Vagina (tissue), 2 donors: ENCODE measurements at regions not wholly inside any gene's neighbourhood (a gene's known extent, or its start where the extent isn't known, plus 50 kb on each side); places are given as distances from the start of the nearest gene placed in this dataset.

Experiments
- CTCF ChIP-seq, 3 experiments: fragments of 450-650 bp in 2 of 3; fragments of 200-600 bp in 1 of 3; sonication (generic) in 1 of 3; IDR thresholded peaks; one replicate each; pipeline ENCODE4 v1.5.1; 2017 to 2019; ENCODE audit warnings: antibody characterized with exemption in 3 of 3, mild to moderate bottlenecking in 2 of 3, moderate library complexity in 2 of 3
- POLR2A ChIP-seq, 2 donors: fragments of 450-650 bp; IDR thresholded peaks; one replicate each; pipeline ENCODE4 v1.6.1; 2017; ENCODE audit warnings: antibody characterized with exemption in 2 of 2, mild to moderate bottlenecking in 2 of 2, moderate library complexity in 2 of 2

DNA sequence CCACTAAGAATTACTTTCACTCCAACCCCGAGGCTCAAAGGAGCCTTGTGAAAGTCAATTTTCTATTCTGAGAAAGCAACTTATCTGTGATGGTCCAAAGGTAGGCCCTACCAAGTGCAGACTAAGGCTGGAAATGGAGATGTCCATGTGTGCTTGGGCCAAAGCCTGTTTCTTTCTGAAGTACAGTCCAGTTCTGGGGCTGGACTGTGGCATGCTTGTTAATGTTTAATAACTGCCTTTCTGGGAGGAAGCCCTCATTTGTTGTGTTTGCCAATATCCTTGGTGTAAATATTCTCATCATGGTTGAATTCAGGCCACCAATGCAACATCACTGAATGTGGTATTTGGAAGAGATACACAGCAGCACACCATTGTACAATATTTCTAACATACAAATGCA is 182.3 kb upstream of the BCL6 start:
- no peak for TF ChIP-seq CTCF (IDR thresholded peaks at IDR 0.05)
- no peak for TF ChIP-seq POLR2A (IDR thresholded peaks at IDR 0.05)
